Right lobe of liver (tissue), 4 donors: ENCODE measurements at regions not wholly inside any gene's neighbourhood (a gene's known extent, or its start where the extent isn't known, plus 50 kb on each side); places are given as distances from the start of the nearest gene placed in this dataset.

ENCODE experiments used
- CTCF ChIP-seq, 4 donors: fragments of 200-600 bp in 3 of 4; fragments of 450-650 bp in 1 of 4; IDR thresholded peaks; one replicate each; pipeline versions ENCODE4 v1.5.1 to v1.8.0; 2016 to 2022; ENCODE audit warnings: antibody characterized with exemption in 4 of 4, mild to moderate bottlenecking in 2 of 4
- POLR2A ChIP-seq: fragments of 450-650 bp; IDR thresholded peaks from one replicate; pipeline ENCODE4 v1.6.1; 2017; ENCODE audit warnings: antibody characterized with exemption, mild to moderate bottlenecking
- donor health status: DM: no; HTN: no; CAD: no.
- donor health status: DM: no; HTN: no; CAD: no.
- donor health status: DM: no; HTN: yes; CAD: no.

GRCh38 chr7:32191305-32191704 is 121.1 kb upstream of the PDE1C start:
- TF ChIP-seq CTCF (IDR thresholded peaks at IDR 0.05) (no peak), POLR2A (no peak)
